Erythroblast (primary cell): ENCODE measurements at regions not wholly inside any gene's neighbourhood (a gene's known extent, or its start where the extent isn't known, plus 50 kb on each side); places are given as distances from the start of the nearest gene placed in this dataset.
"Not testable (repeated sequence)": the region's sequence is repeated elsewhere in the genome, so short reads cannot be mapped to it uniquely, and the experiment has no call there.

Experiments
- GATA1 ChIP-seq: IDR thresholded peaks from 2 replicates; pipeline ENCODE4 v1.6.1; 2011; ENCODE audit warnings: low read depth, mild to moderate bottlenecking, control low read depth, low read length, moderate library complexity
- POLR2A ChIP-seq: IDR thresholded peaks from 2 replicates; pipeline ENCODE4 v1.6.1; 2011; ENCODE audit warnings: mild to moderate bottlenecking, low read length

DNA sequence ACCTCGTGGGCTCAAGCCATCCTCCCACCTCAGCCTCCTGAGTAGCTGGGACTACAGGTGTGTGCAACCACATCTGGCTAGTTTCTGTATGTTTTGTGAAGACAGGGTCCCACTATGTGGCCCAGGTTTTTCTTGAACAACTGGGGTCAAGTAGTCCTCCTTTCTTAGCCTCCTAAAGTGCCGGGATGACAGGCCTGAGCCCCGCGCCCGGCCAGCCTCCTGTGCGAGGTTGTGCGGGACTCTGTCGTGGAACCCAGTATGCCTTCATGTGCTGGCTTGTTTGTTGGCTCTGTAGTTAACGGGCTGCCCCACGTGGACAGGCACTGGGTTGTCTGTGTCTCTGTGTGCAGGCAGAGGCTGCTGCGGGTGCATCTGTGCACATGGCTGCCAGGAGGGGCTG, 238.7 kb upstream of the FRG2C start:
- TF ChIP-seq POLR2A, GATA1: not testable (repeated sequence)
